ENCODE measurements at regions not wholly inside any gene's neighbourhood (a gene's known extent, or its start where the extent isn't known, plus 50 kb on each side); places are given as distances from the start of the nearest gene placed in this dataset.

DNA sequence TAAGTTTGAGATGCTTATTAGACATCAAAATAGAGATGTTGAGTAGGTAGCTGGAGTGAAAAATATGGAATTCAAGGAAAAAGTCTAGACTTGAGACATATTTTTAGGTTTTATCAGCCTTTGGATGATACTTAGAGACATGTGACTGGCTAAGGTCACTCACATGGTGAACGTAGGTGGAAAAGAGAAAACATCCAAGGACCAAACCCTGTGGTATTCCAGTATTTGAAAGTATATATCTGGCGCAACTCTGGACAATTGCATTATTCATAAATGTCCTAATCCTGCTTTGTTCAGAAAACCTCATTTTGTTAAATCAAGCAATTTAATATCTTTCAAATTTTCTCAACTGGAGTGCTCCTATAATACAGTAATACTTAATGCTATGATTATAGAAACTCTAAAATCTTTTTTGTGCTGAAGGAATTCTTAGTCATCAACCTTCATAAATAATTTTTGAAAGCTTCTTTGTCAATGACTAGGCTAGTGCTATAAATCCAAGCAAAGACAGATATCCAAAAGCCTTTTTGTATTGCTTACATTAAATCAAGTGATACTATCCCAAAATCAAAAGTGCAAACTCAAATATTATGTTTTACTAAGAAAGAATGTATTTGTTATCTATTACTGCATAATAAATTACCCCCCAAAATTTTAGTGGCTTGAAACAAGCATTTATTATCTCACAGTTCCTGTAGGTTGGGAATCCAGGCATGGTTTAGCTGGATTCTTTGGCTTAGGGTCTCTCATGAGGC, 452.0 kb downstream of the ENC1 start:
- TF ChIP-seq ZBTB7A (IDR thresholded peaks at IDR 0.05; ENCODE audit: low read depth): no peak
- TF ChIP-seq, protein P1, sequence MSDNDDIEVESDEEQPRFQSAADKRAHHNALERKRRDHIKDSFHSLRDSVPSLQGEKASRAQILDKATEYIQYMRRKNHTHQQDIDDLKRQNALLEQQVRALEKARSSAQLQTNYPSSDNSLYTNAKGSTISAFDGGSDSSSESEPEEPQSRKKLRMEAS (IDR thresholded peaks at IDR 0.05): no peak
- TF ChIP-seq, protein P2, sequence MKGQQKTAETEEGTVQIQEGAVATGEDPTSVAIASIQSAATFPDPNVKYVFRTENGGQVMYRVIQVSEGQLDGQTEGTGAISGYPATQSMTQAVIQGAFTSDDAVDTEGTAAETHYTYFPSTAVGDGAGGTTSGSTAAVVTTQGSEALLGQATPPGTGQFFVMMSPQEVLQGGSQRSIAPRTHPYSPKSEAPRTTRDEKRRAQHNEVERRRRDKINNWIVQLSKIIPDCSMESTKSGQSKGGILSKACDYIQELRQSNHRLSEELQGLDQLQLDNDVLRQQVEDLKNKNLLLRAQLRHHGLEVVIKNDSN (IDR thresholded peaks at IDR 0.05): no peak
- TF ChIP-seq YY1 (IDR thresholded peaks at IDR 0.05; ENCODE audit: low read depth): no peak
- no peak for TF ChIP-seq CEBPB (IDR thresholded peaks at IDR 0.05)
- no peak for TF ChIP-seq FOXM1 (IDR thresholded peaks at IDR 0.05; ENCODE audit: borderline replicate concordance, low read depth)
- TF ChIP-seq RAD21 (IDR thresholded peaks at IDR 0.05; ENCODE audit: low read depth): no peak
- no peak for TF ChIP-seq CREB1 (IDR thresholded peaks at IDR 0.05; ENCODE audit: low read depth)
- TF ChIP-seq EGR1 (IDR thresholded peaks at IDR 0.05): no peak
- TF ChIP-seq TAF1 (IDR thresholded peaks at IDR 0.05; ENCODE audit: low read depth): no peak
- TF ChIP-seq, protein P3, sequence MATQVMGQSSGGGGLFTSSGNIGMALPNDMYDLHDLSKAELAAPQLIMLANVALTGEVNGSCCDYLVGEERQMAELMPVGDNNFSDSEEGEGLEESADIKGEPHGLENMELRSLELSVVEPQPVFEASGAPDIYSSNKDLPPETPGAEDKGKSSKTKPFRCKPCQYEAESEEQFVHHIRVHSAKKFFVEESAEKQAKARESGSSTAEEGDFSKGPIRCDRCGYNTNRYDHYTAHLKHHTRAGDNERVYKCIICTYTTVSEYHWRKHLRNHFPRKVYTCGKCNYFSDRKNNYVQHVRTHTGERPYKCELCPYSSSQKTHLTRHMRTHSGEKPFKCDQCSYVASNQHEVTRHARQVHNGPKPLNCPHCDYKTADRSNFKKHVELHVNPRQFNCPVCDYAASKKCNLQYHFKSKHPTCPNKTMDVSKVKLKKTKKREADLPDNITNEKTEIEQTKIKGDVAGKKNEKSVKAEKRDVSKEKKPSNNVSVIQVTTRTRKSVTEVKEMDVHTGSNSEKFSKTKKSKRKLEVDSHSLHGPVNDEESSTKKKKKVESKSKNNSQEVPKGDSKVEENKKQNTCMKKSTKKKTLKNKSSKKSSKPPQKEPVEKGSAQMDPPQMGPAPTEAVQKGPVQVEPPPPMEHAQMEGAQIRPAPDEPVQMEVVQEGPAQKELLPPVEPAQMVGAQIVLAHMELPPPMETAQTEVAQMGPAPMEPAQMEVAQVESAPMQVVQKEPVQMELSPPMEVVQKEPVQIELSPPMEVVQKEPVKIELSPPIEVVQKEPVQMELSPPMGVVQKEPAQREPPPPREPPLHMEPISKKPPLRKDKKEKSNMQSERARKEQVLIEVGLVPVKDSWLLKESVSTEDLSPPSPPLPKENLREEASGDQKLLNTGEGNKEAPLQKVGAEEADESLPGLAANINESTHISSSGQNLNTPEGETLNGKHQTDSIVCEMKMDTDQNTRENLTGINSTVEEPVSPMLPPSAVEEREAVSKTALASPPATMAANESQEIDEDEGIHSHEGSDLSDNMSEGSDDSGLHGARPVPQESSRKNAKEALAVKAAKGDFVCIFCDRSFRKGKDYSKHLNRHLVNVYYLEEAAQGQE (IDR thresholded peaks at IDR 0.05; ENCODE audit: low read depth): no peak

GRCh38 chr5:74187757-74188156, 452.8 kb downstream of the ENC1 start:
- no peak for TF ChIP-seq RAD21 (IDR thresholded peaks at IDR 0.05; ENCODE audit: low read depth)
- TF ChIP-seq, protein P2 (IDR thresholded peaks at IDR 0.05): no peak
- no peak for TF ChIP-seq CEBPB (IDR thresholded peaks at IDR 0.05)
- no peak for TF ChIP-seq CREB1 (IDR thresholded peaks at IDR 0.05; ENCODE audit: low read depth)
- TF ChIP-seq YY1 (IDR thresholded peaks at IDR 0.05; ENCODE audit: low read depth): no peak

DNA sequence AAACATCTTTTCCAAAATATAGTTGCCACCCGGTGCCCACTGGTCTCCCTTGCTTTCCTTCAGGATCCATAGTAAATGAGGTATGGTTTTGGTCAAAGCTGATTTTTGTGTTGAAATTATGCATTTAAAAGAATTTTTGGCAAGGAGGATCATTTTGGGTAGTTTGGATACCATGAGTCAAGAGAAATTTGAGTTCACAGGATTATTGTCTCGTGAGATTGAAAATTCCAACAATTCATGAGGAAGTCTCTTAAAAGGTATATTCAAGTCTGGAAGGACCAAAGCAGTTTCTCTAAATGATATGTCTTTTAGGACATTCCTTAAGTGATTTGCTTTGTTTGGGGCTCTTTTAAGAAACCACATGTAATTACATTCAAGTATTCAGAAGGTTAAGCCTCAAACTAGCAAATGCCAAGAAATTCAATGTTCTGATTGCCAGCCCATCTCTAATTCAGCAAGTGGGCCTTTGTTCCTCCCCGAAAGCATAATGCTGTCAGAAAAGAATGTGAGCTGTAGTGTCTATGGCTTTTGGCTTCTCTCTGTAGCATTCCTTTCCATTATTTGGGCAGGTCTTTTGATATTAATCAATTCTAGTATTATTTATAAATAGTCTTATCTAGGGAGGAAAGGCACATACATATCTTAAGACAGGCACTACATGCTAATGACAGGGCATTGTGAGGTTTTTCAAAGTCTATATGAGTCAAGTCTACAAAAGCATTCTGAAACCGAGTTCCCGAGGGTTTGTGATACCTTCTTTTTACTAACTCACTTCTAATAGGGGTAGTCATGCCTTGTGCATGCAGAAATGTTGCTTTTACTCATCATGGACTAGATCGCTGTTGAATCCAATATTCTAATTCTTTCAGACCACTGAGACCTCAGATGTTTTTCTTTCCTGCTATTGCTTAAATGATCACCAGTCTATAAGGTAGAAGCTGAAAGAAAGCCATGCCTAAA, 453.9 kb downstream of the ENC1 start:
- TF ChIP-seq ZBTB7A (IDR thresholded peaks at IDR 0.05; ENCODE audit: low read depth) (no peak), CEBPB (IDR thresholded peaks at IDR 0.05) (no peak), EGR1 (IDR thresholded peaks at IDR 0.05) (no peak), EP300 (IDR thresholded peaks at IDR 0.05; ENCODE audit: borderline replicate concordance) (no peak), YY1 (IDR thresholded peaks at IDR 0.05; ENCODE audit: low read depth) (no peak), TEAD4 (IDR thresholded peaks at IDR 0.05) (no peak), TAF1 (IDR thresholded peaks at IDR 0.05; ENCODE audit: low read depth) (no peak), TCF12 (IDR thresholded peaks at IDR 0.05; ENCODE audit: low read depth) (no peak), NFIC (IDR thresholded peaks at IDR 0.05) (no peak)
- TF ChIP-seq, protein P1 (IDR thresholded peaks at IDR 0.05): no peak

- TF ChIP-seq FOXM1 (IDR thresholded peaks at IDR 0.05; ENCODE audit: borderline replicate concordance, low read depth) (no peak), TEAD4 (IDR thresholded peaks at IDR 0.05) (no peak), CEBPB (IDR thresholded peaks at IDR 0.05) (no peak), YY1 (IDR thresholded peaks at IDR 0.05; ENCODE audit: low read depth) (no peak), EP300 (IDR thresholded peaks at IDR 0.05; ENCODE audit: borderline replicate concordance) (no peak), NFIC (IDR thresholded peaks at IDR 0.05) (no peak), ZBTB7A (IDR thresholded peaks at IDR 0.05; ENCODE audit: low read depth) (no peak), RAD21 (IDR thresholded peaks at IDR 0.05; ENCODE audit: low read depth) (no peak), CREB1 (IDR thresholded peaks at IDR 0.05; ENCODE audit: low read depth) (no peak), TAF1 (IDR thresholded peaks at IDR 0.05; ENCODE audit: low read depth) (no peak), EGR1 (IDR thresholded peaks at IDR 0.05) (no peak), TCF12 (IDR thresholded peaks at IDR 0.05; ENCODE audit: low read depth) (no peak)
- TF ChIP-seq, protein P3 (IDR thresholded peaks at IDR 0.05; ENCODE audit: low read depth): no peak
- TF ChIP-seq, protein P1 (IDR thresholded peaks at IDR 0.05): no peak
- TF ChIP-seq, protein P2 (IDR thresholded peaks at IDR 0.05): no peak
These were observed 454.9 kb downstream of the ENC1 start for GRCh38 chr5:74185599-74185998.
